Upper lobe of left lung (tissue), 6 donors: ENCODE measurements at regions not wholly inside any gene's neighbourhood (a gene's known extent, or its start where the extent isn't known, plus 50 kb on each side); places are given as distances from the start of the nearest gene placed in this dataset.

Source experiments
- ATAC-seq, 2 donors: fragments of 200-7000 bp; cut with Tn5 transposase; one replicate each; pipeline ENCODE4 v1.9.1; 2022; ENCODE audit warnings: mild to moderate bottlenecking in 2 of 2, moderate library complexity in 2 of 2; ENCODE audit not compliant: low FRiP score in 2 of 2
- DNase-seq, 2 donors: peaks; one replicate each; pipeline ENCODE4 v3.0.0-alpha.2; 2019 to 2020
- H3K27ac ChIP-seq, 4 donors: fragments of 200-600 bp; sonication (generic); one replicate each; pipeline ENCODE4 v1.5.1; 2016 to 2019
- H3K27me3 ChIP-seq, 4 donors: fragments of 200-600 bp; sonication (generic); one replicate each; pipeline ENCODE4 v1.5.1; 2017 to 2019
- H3K36me3 ChIP-seq, 4 donors: fragments of 200-600 bp; sonication (generic); one replicate each; pipeline ENCODE4 v1.5.1; 2016 to 2019
- H3K4me1 ChIP-seq, 4 donors: fragments of 200-600 bp; sonication (generic); one replicate each; pipeline ENCODE4 v1.5.1; 2018 to 2019
- H3K4me3 ChIP-seq, 4 donors: fragments of 200-600 bp; sonication (generic); one replicate each; pipeline ENCODE4 v1.5.1; 2017 to 2019; ENCODE audit warnings: mild to moderate bottlenecking in 2 of 4, moderate library complexity in 1 of 4
- H3K9me3 ChIP-seq, 4 donors: fragments of 200-600 bp; sonication (generic); one replicate each; pipeline ENCODE4 v1.5.1; 2018 to 2019
- EP300 ChIP-seq, 4 donors: sonication (generic); formaldehyde crosslinking; IDR thresholded peaks; one replicate each; pipeline ENCODE4 v1.5.1; 2017; ENCODE audit warnings: antibody characterized with exemption in 4 of 4, control low read depth in 2 of 4
- POLR2A ChIP-seq, 4 donors: fragments of 450-650 bp; IDR thresholded peaks; one replicate each; pipeline ENCODE4 v1.5.1; 2016 to 2017; ENCODE audit warnings: antibody characterized with exemption in 4 of 4, mild to moderate bottlenecking in 2 of 4
- POLR2AphosphoS5 ChIP-seq, 2 donors: sonication (generic); formaldehyde crosslinking; IDR thresholded peaks; one replicate each; pipeline ENCODE4 v1.5.1; 2017; ENCODE audit warnings: antibody characterized with exemption in 2 of 2
- WGBS, 2 donors: methylation state at CpG; one replicate each; pipeline ENCODE4 v1.1.5; 2017 to 2018; 5-methylcytosine and 5-hydroxymethylcytosine counted together
- TF ChIP-seq, protein P1 (sequence below), 6 experiments: fragments of 450-650 bp in 4 of 6; fragments of 200-600 bp in 2 of 6; sonication (generic) in 2 of 6; IDR thresholded peaks; one replicate each; pipeline ENCODE4 v1.5.1; 2016 to 2019; ENCODE audit warnings: antibody characterized with exemption in 6 of 6
- donor health status: DM: no; HTN: no; CAD: no; lungs with moderate emphysema.
- donor health status: DM: no; HTN: yes; CAD: no; lungs with severe emphysema.

GRCh38 chr2:100641125-100641435, 78.3 kb downstream of the PDCL3 start:
- peaks cover 0 to 5% (median 0%) of the 10 kb centered on the region in 4 donors for H3K4me1 ChIP-seq
- H3K9me3 ChIP-seq = no peaks in the 10 kb centered on the region
- H3K4me3 ChIP-seq = no peak overlapping the region
- ATAC-seq (no peak), DNase-seq (no peak)
- H3K27ac ChIP-seq = no peak overlapping the region
- TF ChIP-seq POLR2A (IDR thresholded peaks at IDR 0.05) (no peak), POLR2AphosphoS5 (IDR thresholded peaks at IDR 0.05) (no peak), EP300 (IDR thresholded peaks at IDR 0.05) (no peak)
- TF ChIP-seq, protein P1, sequence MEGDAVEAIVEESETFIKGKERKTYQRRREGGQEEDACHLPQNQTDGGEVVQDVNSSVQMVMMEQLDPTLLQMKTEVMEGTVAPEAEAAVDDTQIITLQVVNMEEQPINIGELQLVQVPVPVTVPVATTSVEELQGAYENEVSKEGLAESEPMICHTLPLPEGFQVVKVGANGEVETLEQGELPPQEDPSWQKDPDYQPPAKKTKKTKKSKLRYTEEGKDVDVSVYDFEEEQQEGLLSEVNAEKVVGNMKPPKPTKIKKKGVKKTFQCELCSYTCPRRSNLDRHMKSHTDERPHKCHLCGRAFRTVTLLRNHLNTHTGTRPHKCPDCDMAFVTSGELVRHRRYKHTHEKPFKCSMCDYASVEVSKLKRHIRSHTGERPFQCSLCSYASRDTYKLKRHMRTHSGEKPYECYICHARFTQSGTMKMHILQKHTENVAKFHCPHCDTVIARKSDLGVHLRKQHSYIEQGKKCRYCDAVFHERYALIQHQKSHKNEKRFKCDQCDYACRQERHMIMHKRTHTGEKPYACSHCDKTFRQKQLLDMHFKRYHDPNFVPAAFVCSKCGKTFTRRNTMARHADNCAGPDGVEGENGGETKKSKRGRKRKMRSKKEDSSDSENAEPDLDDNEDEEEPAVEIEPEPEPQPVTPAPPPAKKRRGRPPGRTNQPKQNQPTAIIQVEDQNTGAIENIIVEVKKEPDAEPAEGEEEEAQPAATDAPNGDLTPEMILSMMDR (IDR thresholded peaks at IDR 0.05) = no peak
- no peaks in the 10 kb centered on the region for H3K36me3 ChIP-seq
- no peaks in the 10 kb centered on the region for H3K27me3 ChIP-seq
- 94% methylated on average over 11 of the region's 11 CpGs for WGBS, 2 donors

- Histone ChIP-seq H3K27me3 (no peaks in the 10 kb centered on the region), H3K4me3 (no peak overlapping the region), H3K36me3 (no peaks in the 10 kb centered on the region), H3K27ac (no peak overlapping the region), H3K4me1 (peaks cover 0 to 5% (median 0%) of the 10 kb centered on the region in 4 donors), H3K9me3 (no peaks in the 10 kb centered on the region)
- ATAC-seq (no peak), DNase-seq (no peak)
- TF ChIP-seq POLR2A (IDR thresholded peaks at IDR 0.05) = no peak
- TF ChIP-seq POLR2AphosphoS5 (IDR thresholded peaks at IDR 0.05) = no peak
- TF ChIP-seq, protein P1 (IDR thresholded peaks at IDR 0.05) = no peak
- no peak for TF ChIP-seq EP300 (IDR thresholded peaks at IDR 0.05)
- WGBS, 2 donors = 84 to 90% methylated on average over 6 to 8 of the region's 8 CpGs
These were observed 79.6 kb downstream of the PDCL3 start for GRCh38 chr2:100642425-100642824.

DNA sequence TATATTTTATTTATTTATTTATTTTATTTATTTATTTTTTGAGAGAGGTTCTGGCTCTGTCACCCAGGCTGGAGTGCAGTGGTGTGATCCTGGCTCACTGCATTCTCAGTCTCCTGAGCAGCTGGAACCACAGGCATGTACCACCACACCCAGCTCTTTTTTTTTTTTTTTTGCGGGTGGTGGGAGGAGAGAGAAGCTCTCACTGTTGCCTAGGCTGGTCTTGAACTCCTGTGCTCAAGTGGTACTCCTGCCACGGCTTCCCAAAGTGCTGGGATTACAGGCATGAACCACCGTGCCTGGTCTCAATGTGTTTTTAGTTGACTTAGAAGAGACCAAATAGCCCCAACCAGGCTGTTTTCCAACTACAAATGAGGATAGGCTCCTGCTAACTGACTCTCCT, 80.7 kb downstream of the PDCL3 start:
- Histone ChIP-seq H3K9me3 (peaks cover 0 to 6% (median 5%) of the 10 kb centered on the region in 4 donors), H3K27ac (no peak overlapping the region), H3K27me3 (no peaks in the 10 kb centered on the region), H3K4me3 (no peak overlapping the region), H3K4me1 (peaks cover 0 to 5% (median 0%) of the 10 kb centered on the region in 4 donors), H3K36me3 (no peaks in the 10 kb centered on the region)
- WGBS, 2 donors = 73 to 84% methylated on average over 3 of the region's 3 CpGs
- ATAC-seq = no peak
- TF ChIP-seq POLR2AphosphoS5 (IDR thresholded peaks at IDR 0.05) = no peak
- TF ChIP-seq POLR2A (IDR thresholded peaks at IDR 0.05) = no peak
- TF ChIP-seq, protein P1 (IDR thresholded peaks at IDR 0.05) = no peak
- no peak for TF ChIP-seq EP300 (IDR thresholded peaks at IDR 0.05)
- no peak for DNase-seq

GRCh38 chr2:100643906-100644501, 81.2 kb downstream of the PDCL3 start:
- Histone ChIP-seq H3K9me3 (peaks cover 0 to 8% (median 6%) of the 10 kb centered on the region in 4 donors), H3K27me3 (no peaks in the 10 kb centered on the region), H3K4me1 (peaks cover 0 to 5% (median 0%) of the 10 kb centered on the region in 4 donors), H3K36me3 (no peaks in the 10 kb centered on the region), H3K4me3 (no peak overlapping the region), H3K27ac (no peak overlapping the region)
- DNase-seq (no peak), ATAC-seq (no peak)
- WGBS, 2 donors = 69 to 71% methylated on average over 6 of the region's 6 CpGs
- no peak for TF ChIP-seq EP300 (IDR thresholded peaks at IDR 0.05)
- TF ChIP-seq, protein P1 (IDR thresholded peaks at IDR 0.05) = no peak
- no peak for TF ChIP-seq POLR2A (IDR thresholded peaks at IDR 0.05)
- TF ChIP-seq POLR2AphosphoS5 (IDR thresholded peaks at IDR 0.05) = no peak
